HG02642 (cell line): ENCODE measurements at regions not wholly inside any gene's neighbourhood (a gene's known extent, or its start where the extent isn't known, plus 50 kb on each side); places are given as distances from the start of the nearest gene placed in this dataset.

Experiments
- ATAC-seq: cut with Tn5 transposase; IDR thresholded peaks from one replicate; pipeline ENCODE4 v1.9.1; 2021; ENCODE audit warnings: mild to moderate bottlenecking; ENCODE audit not compliant: unreplicated experiment, poor library complexity

DNA sequence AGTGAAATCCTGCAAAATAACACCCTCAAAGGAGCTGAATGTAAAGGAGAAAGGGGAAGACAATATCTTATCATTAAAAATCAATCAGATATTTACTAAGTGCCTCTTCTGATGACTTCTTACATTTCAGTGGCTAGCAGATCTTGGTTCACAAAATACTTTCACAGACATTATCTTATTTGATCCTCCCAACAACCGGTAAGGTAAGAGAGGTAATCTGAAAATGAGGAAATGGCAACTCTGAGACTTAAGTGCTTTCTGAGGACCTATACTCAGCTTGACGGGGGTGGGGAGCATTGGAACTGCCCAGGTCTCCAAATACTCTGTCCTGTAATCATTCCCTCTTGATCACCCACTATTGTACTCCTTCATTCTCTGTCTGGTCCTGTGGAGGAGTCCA, 144.6 kb upstream of the MKLN1 start:
- no peak for ATAC-seq

DNA sequence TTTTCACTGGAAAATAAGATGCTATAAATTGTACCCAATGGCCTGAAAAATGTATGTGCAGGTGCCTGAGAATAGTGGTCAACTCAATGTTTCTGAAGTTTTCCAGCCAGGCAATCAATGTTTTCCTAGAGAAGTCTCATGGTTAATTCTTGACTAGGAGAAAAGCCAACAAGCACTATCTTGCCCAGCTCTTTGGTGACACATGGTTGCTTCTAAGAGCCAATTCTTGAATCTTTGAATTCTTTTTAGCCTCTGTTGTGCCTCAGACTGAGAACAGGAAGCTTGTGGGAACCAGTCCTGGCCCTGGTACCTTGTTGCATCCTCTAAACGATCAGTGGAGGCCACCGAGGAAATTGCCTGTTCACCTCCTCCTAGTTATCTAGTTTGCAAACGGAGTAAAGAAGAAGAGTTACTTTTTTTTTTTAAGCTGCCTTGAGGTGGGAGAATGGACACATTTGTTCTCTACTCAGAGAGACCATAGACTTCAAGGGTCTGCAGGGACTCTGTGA, 144.0 kb upstream of the MKLN1 start:
- ATAC-seq = no peak

DNA sequence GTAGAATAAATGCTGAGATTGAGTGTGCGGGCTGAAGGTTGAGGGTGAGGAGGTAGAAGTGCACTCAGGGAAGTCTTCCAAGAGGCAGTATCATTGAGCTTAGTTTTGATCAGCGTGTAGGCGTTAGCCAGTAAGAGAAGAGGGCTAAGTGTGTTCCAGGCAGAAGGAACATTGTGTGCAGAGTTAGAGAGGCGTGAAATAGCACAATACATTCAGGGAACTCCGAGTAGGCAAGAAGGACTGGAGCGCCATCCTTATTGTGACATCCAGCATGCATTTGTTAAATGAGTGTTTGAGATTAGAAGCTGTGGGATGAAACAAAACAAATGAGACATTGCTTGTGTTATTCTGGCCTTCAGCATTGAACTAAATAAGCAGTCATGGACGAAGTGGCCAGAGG, 140.9 kb upstream of the MKLN1 start:
- ATAC-seq = no peak

DNA sequence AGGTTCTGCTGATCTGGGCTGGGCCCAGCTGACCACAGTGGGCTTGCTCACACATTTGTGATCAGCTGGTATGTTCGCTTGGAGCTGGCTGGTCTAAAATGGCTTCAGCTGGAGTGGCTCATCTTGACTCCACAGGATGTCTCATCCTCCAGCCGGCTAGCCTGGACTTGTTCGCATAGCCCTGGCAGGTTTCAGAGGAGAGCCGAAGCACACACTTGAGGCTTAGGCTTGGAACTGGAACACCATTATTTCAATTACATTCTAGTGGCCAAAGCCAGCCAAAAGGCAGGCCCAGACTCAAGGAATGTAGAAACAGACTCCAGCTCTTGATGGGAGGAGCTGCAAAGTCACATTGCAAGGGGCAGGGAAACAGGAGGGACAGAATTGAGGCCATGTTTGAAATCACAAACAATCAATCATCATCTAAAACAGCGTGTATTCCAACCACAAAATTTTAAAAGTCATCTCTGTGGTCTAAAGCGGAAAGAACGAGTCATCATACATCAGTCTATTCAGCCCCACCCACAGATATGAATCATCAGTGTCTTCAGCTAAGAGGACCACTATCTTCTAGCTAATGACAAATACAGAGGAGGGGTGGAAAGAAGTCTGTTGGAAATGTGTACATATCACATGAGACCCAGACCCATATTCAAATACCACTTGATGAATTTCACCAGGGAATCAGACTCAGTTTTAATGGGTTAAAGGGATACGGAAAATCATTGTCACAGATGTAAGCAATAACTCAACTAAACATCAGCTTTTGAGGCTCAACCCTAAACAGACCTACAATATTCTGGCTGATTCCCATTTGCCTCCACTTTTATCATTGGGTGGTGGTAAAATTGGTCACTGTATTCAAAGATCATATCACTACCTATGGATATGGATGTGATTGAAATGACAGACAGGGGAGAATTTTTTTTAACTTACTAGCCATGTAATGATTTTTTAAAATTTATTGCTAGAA, 139.0 kb upstream of the MKLN1 start:
- peak; percentile 74 for ATAC-seq

DNA sequence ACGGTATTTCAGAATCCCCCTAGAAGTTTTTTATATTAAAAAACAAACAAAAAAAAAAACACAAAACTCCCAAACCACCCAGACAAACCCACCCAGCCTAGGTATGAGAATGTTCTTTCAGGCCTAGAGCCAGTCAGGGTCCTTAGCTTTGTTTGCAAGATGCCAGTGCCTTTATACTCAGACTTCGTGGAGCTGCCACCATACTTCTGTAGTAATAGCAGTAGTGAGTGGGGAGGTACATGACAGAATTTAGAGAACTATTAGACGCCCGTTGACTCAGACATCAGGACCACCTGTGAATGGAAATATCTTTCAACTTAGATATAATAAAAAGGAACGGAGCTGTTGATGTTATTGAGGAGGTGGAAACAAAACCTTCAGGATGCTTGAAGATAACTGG, 138.2 kb upstream of the MKLN1 start:
- ATAC-seq = no peak

DNA sequence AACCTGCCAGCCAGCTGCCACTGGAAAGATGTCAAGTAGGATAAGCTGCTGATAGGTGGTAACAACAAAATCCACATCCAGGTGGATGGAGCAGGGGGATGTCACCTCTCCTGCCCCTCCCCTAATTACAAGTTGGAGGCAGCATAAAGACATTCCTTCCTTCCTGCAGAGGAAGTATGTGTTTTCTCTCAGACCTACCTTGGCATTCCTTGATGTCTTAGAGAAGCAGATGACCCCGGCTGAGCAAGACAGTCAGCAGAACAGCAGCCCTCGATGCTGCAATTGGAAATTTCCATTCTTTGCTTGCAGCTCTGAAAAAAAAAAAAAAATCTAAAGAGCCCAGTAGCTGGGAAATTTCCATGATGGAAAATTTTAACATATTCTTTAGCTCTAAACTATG, 137.5 kb upstream of the MKLN1 start:
- no peak for ATAC-seq

DNA sequence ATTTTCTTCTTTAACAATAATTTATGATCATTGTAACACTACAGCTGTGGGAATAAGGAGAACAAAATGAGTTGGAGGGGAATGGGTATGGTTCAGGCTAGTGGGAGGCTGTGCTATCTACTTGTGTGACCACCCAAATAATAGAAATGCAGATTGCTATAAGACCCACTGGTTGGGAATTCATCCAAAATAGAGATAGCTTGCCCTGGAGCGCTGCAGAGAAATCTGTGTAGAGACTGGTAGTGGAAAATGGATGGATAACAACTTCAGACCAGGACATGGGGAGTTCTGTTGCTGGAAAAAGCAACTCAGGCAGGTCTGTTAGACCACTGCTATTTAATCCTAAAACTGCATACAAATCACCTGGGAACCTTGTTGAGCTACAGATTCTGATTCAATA, 137.1 kb upstream of the MKLN1 start:
- no peak for ATAC-seq

DNA sequence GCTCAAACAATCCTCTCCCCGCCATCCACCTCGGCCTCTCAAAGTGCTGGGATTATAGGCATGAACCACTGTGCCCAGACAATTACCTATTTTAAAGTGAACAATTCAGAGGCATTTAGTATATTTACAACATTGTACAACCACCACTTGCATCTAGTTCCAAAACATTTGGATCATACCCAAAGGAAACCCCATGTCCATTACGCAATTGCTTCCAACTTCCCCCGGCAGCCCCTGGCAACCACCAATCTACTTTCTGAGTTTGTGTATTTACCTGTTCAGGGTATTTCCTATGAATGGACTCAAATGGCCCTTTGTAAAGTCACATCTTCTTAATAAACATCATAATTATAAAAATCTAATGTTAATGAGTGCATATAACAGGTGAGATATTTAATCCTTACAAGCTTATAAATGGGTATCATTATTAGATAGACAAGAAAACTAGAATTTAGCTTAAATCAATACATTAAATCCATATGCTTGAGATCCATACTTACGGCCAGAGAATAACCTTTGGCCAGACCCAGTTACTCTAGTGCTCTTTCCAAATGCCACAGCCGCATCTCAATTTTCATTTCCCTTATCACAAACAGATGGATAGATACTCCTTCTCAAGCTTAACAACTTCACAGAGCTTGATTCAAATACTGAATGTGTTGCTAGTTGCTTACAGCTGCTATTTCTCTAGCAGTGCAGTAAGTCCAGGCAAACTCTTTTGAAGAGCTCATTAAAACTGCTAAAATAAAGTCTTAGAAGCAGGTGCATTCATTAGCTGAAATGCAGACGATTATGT, 133.4 kb upstream of the MKLN1 start:
- ATAC-seq = no peak

DNA sequence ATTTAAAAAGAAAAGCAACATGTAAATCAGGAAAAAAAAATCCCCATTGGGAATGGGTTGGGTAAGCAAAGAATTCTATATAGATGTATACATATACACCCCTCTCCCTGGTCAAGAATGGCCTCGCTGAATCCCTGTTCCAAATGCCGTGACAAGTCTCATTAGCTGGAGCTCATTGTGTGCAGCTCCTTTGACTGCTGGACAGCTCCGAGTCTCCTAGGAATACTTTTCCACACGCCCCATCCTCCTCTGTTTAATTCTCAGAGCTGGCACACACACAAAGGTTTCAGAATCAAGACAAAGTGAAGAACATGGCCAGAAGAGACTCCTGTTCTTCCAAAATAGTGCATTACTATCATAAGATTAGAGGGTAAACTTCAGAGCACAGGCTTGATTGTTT, 130.9 kb upstream of the MKLN1 start:
- ATAC-seq = no peak

DNA sequence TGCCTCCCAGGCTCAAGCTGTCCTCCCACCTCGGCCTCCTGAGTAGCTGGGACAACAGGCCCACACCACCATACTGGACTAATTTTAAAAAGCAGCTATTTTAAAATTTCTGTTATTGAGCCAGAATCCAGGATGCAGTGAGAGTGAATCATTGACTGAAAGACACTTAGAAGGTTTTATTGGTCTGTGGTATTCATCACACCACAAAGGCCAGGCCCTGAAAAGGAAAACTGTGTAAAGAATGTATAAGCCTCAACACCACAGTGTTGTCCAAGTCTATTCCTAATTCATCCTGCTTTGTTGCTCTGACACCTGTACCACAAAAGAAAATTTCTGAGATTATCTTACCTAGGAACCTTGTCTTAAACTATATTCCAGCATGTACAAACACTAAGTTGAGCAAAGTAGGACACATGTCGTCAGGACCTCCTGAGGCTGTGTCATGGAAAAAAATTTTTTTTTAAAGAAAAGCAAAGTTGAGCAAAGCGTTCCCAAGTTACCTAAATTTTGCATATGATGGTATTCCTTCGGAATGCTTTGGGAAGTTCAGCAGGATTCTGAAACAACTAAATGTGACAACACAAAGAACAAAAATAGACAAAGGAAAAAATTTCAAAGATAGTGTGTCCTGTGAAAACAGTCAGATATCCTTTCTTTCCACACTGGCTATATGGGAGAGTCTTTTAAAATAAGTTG, 129.6 kb upstream of the MKLN1 start:
- ATAC-seq = no peak

DNA sequence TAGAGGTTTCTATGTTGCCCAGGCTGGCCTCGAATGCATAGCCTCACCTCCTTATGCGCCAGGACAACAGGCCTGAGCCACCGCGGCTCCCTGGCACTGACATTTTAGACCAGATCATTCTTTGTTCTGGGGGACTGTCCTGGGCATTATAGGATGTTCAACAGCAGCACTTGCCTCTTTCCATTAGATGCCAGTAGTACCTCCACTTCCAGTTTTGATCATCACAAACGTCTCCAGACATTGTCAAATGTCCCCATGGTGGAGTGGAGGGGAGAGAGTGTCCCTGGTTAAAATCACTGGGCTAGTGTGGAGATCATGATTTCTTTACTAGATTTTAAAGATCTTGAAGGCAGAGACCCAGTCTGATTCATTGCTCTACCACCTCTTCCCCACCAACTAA, 125.2 kb upstream of the MKLN1 start:
- no peak for ATAC-seq

DNA sequence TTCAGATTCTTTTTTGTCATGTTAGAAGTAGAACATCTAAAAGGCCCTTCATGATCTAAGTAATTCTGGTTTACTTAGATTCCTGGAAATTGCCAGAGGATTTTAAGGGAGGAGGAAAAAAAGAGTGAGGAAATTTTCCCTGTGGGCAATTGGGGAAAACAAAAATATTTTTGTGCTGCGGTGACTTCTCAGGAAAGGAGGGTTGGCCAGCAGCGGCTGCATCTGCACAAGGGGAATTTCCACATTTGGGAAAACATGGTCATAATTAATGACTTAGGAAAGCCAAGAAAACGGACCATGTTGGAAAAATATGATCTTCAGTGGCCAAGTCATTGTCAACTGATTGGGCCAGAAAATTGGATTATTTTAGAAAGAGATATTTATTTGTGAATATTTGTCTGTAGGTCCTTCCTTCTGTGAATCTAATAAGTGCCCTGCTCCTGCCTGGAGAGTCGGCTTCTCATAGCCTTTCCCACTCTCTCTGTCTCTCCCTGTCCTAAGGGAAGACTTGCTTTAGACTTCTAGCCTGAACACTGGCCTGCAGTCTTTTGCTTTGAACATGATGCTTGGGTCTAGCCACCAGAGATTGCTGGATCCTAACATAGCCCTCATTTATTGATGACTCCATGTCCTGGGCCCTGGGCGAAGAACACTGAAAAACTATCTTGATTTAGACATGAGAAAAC, 124.2 kb upstream of the MKLN1 start:
- ATAC-seq = no peak

DNA sequence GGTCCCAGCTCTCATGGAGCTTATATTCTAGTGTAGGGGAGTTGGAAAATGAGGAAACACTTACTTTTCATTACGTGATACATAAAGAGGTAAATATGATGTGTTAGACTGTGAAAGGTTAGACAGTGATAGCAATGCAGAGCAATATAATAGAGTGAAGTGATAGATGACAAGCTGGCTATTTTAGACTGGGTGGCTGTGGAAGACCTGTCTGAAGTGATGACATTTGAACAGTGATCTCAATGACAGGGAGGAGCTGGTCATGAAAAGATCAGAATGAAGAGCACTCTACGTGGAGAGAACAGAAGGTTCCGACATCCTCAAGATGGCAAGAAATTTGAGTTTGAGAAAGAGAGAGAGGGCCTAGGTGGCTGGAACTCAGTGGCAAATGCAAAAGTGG, 118.9 kb upstream of the MKLN1 start:
- no peak for ATAC-seq

DNA sequence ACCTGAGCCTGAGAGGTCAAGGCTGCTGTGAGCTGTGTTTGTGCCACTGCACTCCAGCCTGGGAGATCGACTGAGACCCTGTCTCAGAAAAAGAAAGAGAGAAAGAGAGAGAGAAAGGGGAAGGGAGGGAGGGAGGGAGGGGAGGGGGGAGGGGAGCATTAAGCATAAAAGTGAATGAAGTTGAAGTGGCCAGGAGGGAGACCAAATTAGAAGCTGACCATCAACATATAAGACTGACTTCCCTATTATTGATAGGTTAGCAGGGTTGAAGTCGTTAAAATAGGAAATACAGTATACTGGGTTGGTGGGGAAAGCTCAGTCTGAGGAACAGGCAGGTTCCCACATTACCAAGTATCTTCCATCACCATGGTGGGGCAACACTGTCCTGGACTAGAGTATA, 117.1 kb upstream of the MKLN1 start:
- no peak for ATAC-seq

DNA sequence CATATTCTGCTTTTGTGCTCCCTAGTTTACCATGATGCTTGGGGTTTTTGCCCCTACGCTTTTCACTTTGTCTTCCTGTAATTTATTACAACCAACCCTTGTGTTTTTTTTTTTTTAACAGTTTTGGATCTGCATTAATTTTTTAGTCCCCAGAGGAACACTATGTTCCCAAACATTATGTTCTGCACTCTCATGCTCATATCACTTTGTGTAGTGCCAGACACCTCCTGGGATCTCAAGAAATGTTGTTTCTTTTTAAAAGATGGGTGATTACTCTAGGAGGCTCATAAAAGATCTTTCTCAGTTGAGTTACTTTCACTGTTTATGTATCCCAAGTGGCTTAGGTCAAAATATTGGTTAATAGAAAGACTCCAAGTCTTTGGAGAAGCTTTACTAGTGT, 116.2 kb upstream of the MKLN1 start:
- no peak for ATAC-seq

DNA sequence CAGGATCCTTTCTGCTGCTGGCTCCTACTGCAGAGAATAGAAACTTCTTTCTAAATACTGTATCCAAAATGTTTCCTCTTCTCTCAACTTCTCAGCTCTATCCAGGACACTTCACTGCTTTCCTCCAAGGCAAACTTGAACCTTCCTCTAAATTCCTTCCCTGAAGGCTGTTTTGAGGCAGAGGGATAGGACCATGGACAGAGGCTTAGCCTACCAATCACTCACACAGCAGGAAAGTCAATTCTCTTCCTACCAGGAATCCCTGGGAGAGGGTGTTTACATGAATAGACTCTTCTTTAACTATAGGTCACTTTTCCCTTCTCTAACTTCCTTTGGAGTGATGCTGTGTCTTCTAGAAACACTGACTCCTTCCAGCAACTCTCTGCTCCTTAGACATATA, 115.6 kb upstream of the MKLN1 start:
- ATAC-seq = no peak

DNA sequence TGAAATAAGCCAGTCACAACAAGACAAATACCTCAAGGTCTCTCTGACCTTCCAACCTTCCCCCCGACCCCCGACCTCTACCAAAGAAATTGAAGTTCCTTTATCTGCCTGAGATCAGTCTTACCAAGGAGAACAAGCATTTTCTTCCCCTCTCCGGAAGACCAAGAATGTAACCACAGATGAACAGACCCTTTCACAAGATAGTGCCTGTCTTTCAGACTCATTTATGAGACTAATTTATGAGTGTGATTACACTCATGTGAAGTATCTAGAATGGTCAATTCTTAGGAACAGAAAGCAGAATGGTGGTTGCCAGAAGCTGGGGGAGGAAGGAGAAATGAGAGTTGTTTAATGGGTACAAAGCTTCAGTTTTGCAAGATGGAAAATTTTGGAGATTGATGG, 108.9 kb upstream of the MKLN1 start:
- ATAC-seq = no peak

DNA sequence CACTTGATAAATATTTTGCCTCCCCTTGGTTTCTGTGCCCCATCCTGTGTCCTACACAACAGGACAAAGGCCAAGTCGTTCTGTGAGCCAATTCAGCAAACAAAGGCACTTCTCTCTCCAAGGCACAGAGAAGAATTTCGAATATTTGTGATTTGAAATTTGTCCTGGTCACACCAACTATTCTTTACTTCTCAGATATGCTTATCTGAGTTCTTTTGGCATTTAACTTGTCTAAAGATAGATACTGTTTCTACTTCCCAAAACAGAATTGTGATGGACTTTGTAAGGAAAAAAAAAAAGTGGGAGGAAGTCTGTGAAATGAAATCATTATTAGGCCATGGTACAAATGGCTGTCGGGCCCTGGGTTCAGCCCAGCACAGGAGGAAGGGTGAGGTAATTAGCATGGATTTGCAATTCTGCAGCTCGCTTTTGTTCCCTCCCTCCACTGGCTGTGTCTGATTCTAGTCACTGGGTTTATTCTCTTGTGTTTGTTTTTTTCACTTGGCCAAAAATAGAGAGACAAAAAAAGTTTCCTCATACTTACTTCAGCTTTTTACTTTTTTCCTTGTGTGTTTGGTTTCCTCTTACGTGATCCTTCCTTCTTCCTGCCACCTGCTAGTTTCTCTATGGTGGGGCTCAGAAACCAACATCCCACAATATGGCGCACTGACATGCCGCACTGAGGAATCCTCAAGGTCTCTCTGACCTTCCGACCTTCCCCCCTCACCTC, 108.2 kb upstream of the MKLN1 start:
- peak; percentile 37 for ATAC-seq

DNA sequence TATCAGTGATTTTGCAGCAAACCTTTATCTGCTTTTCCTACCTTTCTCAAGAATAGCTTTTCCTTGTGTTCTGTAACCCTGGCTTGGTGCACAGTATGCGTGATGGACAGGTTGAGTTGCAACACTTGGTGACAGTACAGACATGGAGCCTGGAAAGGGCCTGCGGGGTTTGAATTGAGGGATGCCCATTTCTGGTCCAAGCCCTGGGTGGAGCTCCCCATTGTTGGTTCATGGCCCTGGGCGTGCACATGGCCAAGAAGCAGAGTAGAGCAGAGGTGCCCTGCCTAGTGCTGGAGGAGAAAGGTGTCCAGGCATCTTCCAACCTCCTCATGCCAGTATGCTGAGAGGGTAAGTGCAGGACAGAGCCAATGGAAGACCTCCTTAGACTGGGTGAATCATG, 106.6 kb upstream of the MKLN1 start:
- ATAC-seq = no peak

DNA sequence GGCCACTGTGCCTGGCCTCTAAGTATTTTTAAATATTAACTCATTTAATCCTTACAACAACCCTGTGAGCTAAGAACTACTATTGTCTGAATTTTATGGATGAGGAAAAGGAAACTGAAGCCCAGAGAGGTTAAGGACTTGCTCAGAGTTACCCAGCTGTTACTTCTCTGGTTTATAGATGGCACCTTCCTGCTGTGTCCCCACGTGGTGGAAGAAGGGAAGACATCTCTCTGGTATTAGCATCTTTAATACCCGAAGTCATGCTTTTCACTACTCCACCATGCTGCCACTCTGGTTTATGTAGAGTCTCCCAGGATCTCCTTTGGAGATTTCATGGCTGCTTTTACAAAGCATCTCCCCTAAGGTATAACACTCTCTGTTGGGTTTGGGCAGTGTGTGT, 105.5 kb upstream of the MKLN1 start:
- no peak for ATAC-seq
